Neural progenitor cell (in vitro differentiated cells): ENCODE measurements at regions not wholly inside any gene's neighbourhood (a gene's known extent, or its start where the extent isn't known, plus 50 kb on each side); places are given as distances from the start of the nearest gene placed in this dataset.

Source experiments
- DNase-seq: peaks from one replicate; pipeline ENCODE4 v3.0.0-alpha.2; 2016; ENCODE audit warnings: low spot score
- H2AFZ ChIP-seq: fragments of 200-600 bp; sonication (generic); replicated peaks from 2 replicates; pipeline ENCODE4 v1.6.1; 2016; ENCODE audit warnings: antibody characterized with exemption
- H3F3A ChIP-seq: fragments of 200-600 bp; sonication (generic); 2 replicates; pipeline ENCODE4 v1.6.1; 2016; ENCODE audit warnings: antibody characterized with exemption, low read depth
- H3K27ac ChIP-seq: fragments of 200-600 bp; sonication (generic); 2 replicates; pipeline ENCODE4 v1.5.1; 2016; ENCODE audit warnings: mild to moderate bottlenecking
- H3K27me3 ChIP-seq: fragments of 200-600 bp; sonication (generic); 2 replicates; pipeline ENCODE4 v1.6.1; 2016; ENCODE audit warnings: mild to moderate bottlenecking, moderate library complexity
- H3K36me3 ChIP-seq: fragments of 200-600 bp; sonication (generic); 2 replicates; pipeline ENCODE4 v1.5.1; 2016
- H3K4me1 ChIP-seq: fragments of 200-600 bp; sonication (generic); 2 replicates; pipeline ENCODE4 v1.6.1; 2016; ENCODE audit warnings: mixed run types
- H3K4me2 ChIP-seq: fragments of 200-600 bp; sonication (generic); 2 replicates; pipeline ENCODE4 v1.6.1; 2016
- H3K4me3 ChIP-seq: fragments of 200-600 bp; sonication (generic); 2 replicates; pipeline ENCODE4 v1.5.1; 2016
- H3K79me2 ChIP-seq: fragments of 200-600 bp; sonication (generic); 2 replicates; pipeline ENCODE4 v1.6.1; 2016; ENCODE audit warnings: low read depth
- H3K9ac ChIP-seq: fragments of 200-600 bp; sonication (generic); 2 replicates; pipeline ENCODE4 v1.6.1; 2016
- H3K9me3 ChIP-seq: fragments of 200-600 bp; sonication (generic); 2 replicates; pipeline ENCODE4 v1.5.1; 2016; ENCODE audit warnings: low read depth
- H4K20me1 ChIP-seq: fragments of 200-600 bp; sonication (generic); 2 replicates; pipeline ENCODE4 v1.6.1; 2016; ENCODE audit warnings: low read depth
- H3K27ac Mint-ChIP-seq: 3 replicates; pipeline ENCODE4 v1.8.0; 2021; ENCODE audit warnings: mixed read lengths
- H3K27me3 Mint-ChIP-seq: 2 replicates; pipeline ENCODE4 v1.8.0; 2022; ENCODE audit warnings: low read depth, mild to moderate bottlenecking, inconsistent platforms, moderate library complexity, mixed read lengths; ENCODE audit not compliant: insufficient read depth
- H3K36me3 Mint-ChIP-seq: 3 replicates; pipeline ENCODE4 v1.8.0; 2021; ENCODE audit warnings: mixed read lengths
- H3K4me1 Mint-ChIP-seq: 3 replicates; pipeline ENCODE4 v1.8.0; 2021; ENCODE audit warnings: mixed read lengths
- H3K4me3 Mint-ChIP-seq: 3 replicates; pipeline ENCODE4 v1.8.0; 2021; ENCODE audit warnings: mild to moderate bottlenecking, moderate library complexity, mixed read lengths
- H3K9me3 Mint-ChIP-seq: 3 replicates; pipeline ENCODE4 v1.8.0; 2020; ENCODE audit warnings: mixed read lengths
- CTCF ChIP-seq: fragments of 200-600 bp; sonication (generic); IDR thresholded peaks from 2 replicates; pipeline ENCODE4 v1.5.1; 2017; ENCODE audit warnings: antibody characterized with exemption, mild to moderate bottlenecking
- EZH2 ChIP-seq: fragments of 200-600 bp; sonication (generic); IDR thresholded peaks from 2 replicates; pipeline ENCODE4 v1.6.1; 2017; ENCODE audit warnings: antibody characterized with exemption, mild to moderate bottlenecking, moderate library complexity
- EZH2phosphoT487 ChIP-seq: fragments of 200-600 bp; sonication (generic); IDR thresholded peaks from 2 replicates; pipeline ENCODE4 v1.6.1; 2017; ENCODE audit warnings: antibody characterized with exemption

- H3K27me3 ChIP-seq: no peaks in the 10 kb centered on the region
- H3K4me1 ChIP-seq: no peaks in the 10 kb centered on the region
- H3K27me3 Mint-ChIP-seq: peaks cover 2% of the 10 kb centered on the region
Observed at GRCh38 chr1:96365596-96366390, 355.8 kb upstream of the PTBP2 start.

DNA sequence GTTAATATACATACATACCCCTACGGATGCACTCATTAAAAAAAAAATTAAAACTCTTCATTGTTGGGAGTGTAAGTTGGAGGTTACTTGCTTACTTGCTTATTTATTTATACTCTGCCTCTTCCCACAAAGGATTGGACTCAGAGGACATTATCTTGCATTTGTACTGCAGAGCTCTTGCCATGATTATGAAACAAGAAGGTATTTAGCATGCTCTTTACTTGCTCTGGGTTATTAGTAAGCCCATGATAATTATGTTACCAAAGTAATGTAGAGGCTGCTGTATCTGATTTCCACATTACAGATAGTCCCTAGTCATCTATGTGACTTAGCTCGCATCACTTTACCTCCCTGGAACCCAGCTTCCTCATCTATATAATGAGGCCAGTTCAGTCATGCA, 355.1 kb upstream of the PTBP2 start:
- H3K4me2 ChIP-seq: no peak overlapping the region
- TF ChIP-seq EZH2phosphoT487 (no peak), CTCF (no peak), EZH2 (no peak)
- no peaks in the 10 kb centered on the region for H3K4me1 ChIP-seq
- H3K9me3 ChIP-seq: no peaks in the 10 kb centered on the region
- H3K79me2 ChIP-seq: no peaks in the 10 kb centered on the region
- H3K4me3 ChIP-seq: no peak overlapping the region
- H4K20me1 ChIP-seq: no peaks in the 10 kb centered on the region
- Mint-ChIP-seq H3K4me3 (no peak overlapping the region), H3K27ac (no peak overlapping the region), H3K27me3 (peaks cover under 1% of the 10 kb centered on the region), H3K4me1 (peaks cover 3% of the 10 kb centered on the region), H3K36me3 (no peaks in the 10 kb centered on the region), H3K9me3 (peaks cover 2% of the 10 kb centered on the region)
- H3F3A ChIP-seq: no peaks in the 10 kb centered on the region
- no peaks in the 10 kb centered on the region for H3K36me3 ChIP-seq
- H3K9ac ChIP-seq: no peak overlapping the region
- no peak for DNase-seq
- no peaks in the 10 kb centered on the region for H3K27me3 ChIP-seq
- no peak overlapping the region for H2AFZ ChIP-seq
- H3K27ac ChIP-seq: no peak overlapping the region

More at GRCh38 chr1:96365596-96366390, 355.8 kb upstream of the PTBP2 start:
- Histone ChIP-seq H3K79me2 (no peaks in the 10 kb centered on the region), H2AFZ (no peak overlapping the region), H3K9me3 (no peaks in the 10 kb centered on the region), H3K27ac (no peak overlapping the region), H4K20me1 (no peaks in the 10 kb centered on the region), H3K4me3 (no peak overlapping the region), H3K36me3 (no peaks in the 10 kb centered on the region), H3K4me2 (no peak overlapping the region), H3K9ac (no peak overlapping the region), H3F3A (no peaks in the 10 kb centered on the region)
- Mint-ChIP-seq H3K9me3 (peaks cover 2% of the 10 kb centered on the region), H3K36me3 (no peaks in the 10 kb centered on the region), H3K4me1 (peaks cover 6% of the 10 kb centered on the region), H3K4me3 (no peak overlapping the region), H3K27ac (no peak overlapping the region)
- no peak for TF ChIP-seq EZH2phosphoT487
- no peak for TF ChIP-seq CTCF
- TF ChIP-seq EZH2: no peak
- no peak for DNase-seq

GRCh38 chr1:96367791-96368190, 353.8 kb upstream of the PTBP2 start:
- Histone ChIP-seq H4K20me1 (no peaks in the 10 kb centered on the region), H3K9me3 (no peaks in the 10 kb centered on the region), H3K9ac (no peak overlapping the region), H3K36me3 (no peaks in the 10 kb centered on the region), H3K4me3 (no peak overlapping the region), H3K4me2 (no peak overlapping the region), H2AFZ (no peak overlapping the region), H3F3A (no peaks in the 10 kb centered on the region), H3K27ac (no peak overlapping the region), H3K4me1 (no peaks in the 10 kb centered on the region), H3K27me3 (no peaks in the 10 kb centered on the region), H3K79me2 (no peaks in the 10 kb centered on the region)
- no peaks in the 10 kb centered on the region for H3K27me3 Mint-ChIP-seq
- no peaks in the 10 kb centered on the region for H3K9me3 Mint-ChIP-seq
- DNase-seq: no peak
- TF ChIP-seq EZH2: no peak
- TF ChIP-seq CTCF: no peak
- TF ChIP-seq EZH2phosphoT487: no peak
- H3K4me1 Mint-ChIP-seq: no peaks in the 10 kb centered on the region
- no peak overlapping the region for H3K4me3 Mint-ChIP-seq
- H3K27ac Mint-ChIP-seq: no peak overlapping the region
- no peaks in the 10 kb centered on the region for H3K36me3 Mint-ChIP-seq
